ENCODE measurements at regions not wholly inside any gene's neighbourhood (a gene's known extent, or its start where the extent isn't known, plus 50 kb on each side); places are given as distances from the start of the nearest gene placed in this dataset.

DNA sequence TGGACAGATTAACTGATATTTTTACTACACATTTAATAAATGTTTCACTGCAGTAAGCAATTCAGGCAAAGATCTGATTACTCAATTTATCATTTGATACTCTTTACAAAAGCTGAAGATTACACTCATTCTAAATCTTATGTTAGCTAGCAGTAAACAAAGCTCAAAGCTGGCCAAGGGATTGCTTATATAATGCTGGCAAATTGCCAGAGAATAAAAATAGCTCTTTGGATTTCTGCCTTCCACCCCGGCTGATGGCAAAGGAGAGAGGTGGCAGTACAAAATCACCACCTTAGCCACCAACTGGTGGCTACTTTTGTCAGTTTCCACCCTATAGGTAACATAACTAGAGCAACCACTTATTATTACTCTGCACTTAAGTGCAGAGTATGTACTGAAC is 320.5 kb downstream of the FSIP2 start:
- TF ChIP-seq POLR2AphosphoS5 (IDR thresholded peaks at IDR 0.05; ENCODE audit: low read depth, low read length) = no peak
- TF ChIP-seq, protein P1, sequence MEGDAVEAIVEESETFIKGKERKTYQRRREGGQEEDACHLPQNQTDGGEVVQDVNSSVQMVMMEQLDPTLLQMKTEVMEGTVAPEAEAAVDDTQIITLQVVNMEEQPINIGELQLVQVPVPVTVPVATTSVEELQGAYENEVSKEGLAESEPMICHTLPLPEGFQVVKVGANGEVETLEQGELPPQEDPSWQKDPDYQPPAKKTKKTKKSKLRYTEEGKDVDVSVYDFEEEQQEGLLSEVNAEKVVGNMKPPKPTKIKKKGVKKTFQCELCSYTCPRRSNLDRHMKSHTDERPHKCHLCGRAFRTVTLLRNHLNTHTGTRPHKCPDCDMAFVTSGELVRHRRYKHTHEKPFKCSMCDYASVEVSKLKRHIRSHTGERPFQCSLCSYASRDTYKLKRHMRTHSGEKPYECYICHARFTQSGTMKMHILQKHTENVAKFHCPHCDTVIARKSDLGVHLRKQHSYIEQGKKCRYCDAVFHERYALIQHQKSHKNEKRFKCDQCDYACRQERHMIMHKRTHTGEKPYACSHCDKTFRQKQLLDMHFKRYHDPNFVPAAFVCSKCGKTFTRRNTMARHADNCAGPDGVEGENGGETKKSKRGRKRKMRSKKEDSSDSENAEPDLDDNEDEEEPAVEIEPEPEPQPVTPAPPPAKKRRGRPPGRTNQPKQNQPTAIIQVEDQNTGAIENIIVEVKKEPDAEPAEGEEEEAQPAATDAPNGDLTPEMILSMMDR (IDR thresholded peaks at IDR 0.05) = no peak
- TF ChIP-seq, protein P2, sequence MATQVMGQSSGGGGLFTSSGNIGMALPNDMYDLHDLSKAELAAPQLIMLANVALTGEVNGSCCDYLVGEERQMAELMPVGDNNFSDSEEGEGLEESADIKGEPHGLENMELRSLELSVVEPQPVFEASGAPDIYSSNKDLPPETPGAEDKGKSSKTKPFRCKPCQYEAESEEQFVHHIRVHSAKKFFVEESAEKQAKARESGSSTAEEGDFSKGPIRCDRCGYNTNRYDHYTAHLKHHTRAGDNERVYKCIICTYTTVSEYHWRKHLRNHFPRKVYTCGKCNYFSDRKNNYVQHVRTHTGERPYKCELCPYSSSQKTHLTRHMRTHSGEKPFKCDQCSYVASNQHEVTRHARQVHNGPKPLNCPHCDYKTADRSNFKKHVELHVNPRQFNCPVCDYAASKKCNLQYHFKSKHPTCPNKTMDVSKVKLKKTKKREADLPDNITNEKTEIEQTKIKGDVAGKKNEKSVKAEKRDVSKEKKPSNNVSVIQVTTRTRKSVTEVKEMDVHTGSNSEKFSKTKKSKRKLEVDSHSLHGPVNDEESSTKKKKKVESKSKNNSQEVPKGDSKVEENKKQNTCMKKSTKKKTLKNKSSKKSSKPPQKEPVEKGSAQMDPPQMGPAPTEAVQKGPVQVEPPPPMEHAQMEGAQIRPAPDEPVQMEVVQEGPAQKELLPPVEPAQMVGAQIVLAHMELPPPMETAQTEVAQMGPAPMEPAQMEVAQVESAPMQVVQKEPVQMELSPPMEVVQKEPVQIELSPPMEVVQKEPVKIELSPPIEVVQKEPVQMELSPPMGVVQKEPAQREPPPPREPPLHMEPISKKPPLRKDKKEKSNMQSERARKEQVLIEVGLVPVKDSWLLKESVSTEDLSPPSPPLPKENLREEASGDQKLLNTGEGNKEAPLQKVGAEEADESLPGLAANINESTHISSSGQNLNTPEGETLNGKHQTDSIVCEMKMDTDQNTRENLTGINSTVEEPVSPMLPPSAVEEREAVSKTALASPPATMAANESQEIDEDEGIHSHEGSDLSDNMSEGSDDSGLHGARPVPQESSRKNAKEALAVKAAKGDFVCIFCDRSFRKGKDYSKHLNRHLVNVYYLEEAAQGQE (IDR thresholded peaks at IDR 0.05; ENCODE audit: insufficient read depth in 1 of 2, low read depth in 2 of 2, low read length in 1 of 2) = no peak

Data from Panc1 (cell line).